CD8-positive, alpha-beta memory T cell (primary cell): ENCODE measurements at regions not wholly inside any gene's neighbourhood (a gene's known extent, or its start where the extent isn't known, plus 50 kb on each side); places are given as distances from the start of the nearest gene placed in this dataset.

Experiments
- CTCF ChIA-PET: fragments of 350-600 bp; sonication (Branson Sonifier 250); formaldehyde crosslinking; loops from one replicate; lab custom pipeline; 2021; ENCODE audit warnings: antibody characterized with exemption; lab: Charles Lee
- POLR2A ChIA-PET: fragments of 350-600 bp; sonication (Branson Sonifier 250); formaldehyde crosslinking; loops from one replicate; lab custom pipeline; 2021; ENCODE audit warnings: antibody characterized with exemption; lab: Charles Lee
- DNase-seq, 5 donors: peaks; one replicate each; pipeline versions ENCODE4 v3.0.0 to v3.0.0-alpha.2; 2020 to 2022; ENCODE audit warnings: mixed read lengths in 1 of 5
- H3K27ac ChIP-seq: one replicate; pipeline ENCODE4 v1.7.0; 2013; ENCODE audit warnings: low read depth, mild to moderate bottlenecking, low read length, moderate library complexity
- H3K27me3 ChIP-seq: 2 replicates; pipeline ENCODE4 v1.7.0; 2013; ENCODE audit warnings: low read length, mild to moderate bottlenecking; ENCODE audit not compliant: insufficient read depth, poor library complexity, severe bottlenecking
- H3K36me3 ChIP-seq: 2 replicates; pipeline ENCODE4 v1.7.0; 2013; ENCODE audit warnings: mild to moderate bottlenecking, low read length, moderate library complexity; ENCODE audit not compliant: insufficient read depth
- H3K4me1 ChIP-seq: 2 replicates; pipeline ENCODE4 v1.7.0; 2013; ENCODE audit warnings: mild to moderate bottlenecking, low read length, moderate library complexity; ENCODE audit not compliant: insufficient read depth
- H3K4me3 ChIP-seq: 2 replicates; pipeline ENCODE4 v1.7.0; 2013; ENCODE audit warnings: mild to moderate bottlenecking, low read length
- H3K9me3 ChIP-seq: 2 replicates; pipeline ENCODE4 v1.7.0; 2013; ENCODE audit warnings: mild to moderate bottlenecking, low read length
- H3K27ac Mint-ChIP-seq, 8 donors: one replicate each; pipeline ENCODE4 v1.8.0; 2020 to 2021; ENCODE audit warnings: mixed read lengths in 8 of 8, mild to moderate bottlenecking in 6 of 8, inconsistent platforms in 3 of 8, moderate library complexity in 3 of 8
- H3K27me3 Mint-ChIP-seq, 2 donors: one replicate each; pipeline ENCODE4 v1.8.0; 2020 to 2021; ENCODE audit warnings: mixed read lengths in 2 of 2, mild to moderate bottlenecking in 1 of 2, moderate library complexity in 1 of 2
- H3K36me3 Mint-ChIP-seq, 3 donors: one replicate each; pipeline ENCODE4 v1.8.0; 2020 to 2021; ENCODE audit warnings: mixed read lengths in 3 of 3, inconsistent platforms in 1 of 3, mild to moderate bottlenecking in 1 of 3
- H3K4me1 Mint-ChIP-seq, 3 donors: one replicate each; pipeline ENCODE4 v1.8.0; 2020 to 2021; ENCODE audit warnings: mixed read lengths in 3 of 3, inconsistent platforms in 1 of 3, mild to moderate bottlenecking in 1 of 3
- H3K4me3 Mint-ChIP-seq, 7 donors: one replicate each; pipeline ENCODE4 v1.8.0; 2020 to 2021; ENCODE audit warnings: mixed read lengths in 7 of 7, mild to moderate bottlenecking in 6 of 7, moderate library complexity in 4 of 7, inconsistent platforms in 2 of 7
- H3K9me3 Mint-ChIP-seq, 5 donors: one replicate each; pipeline ENCODE4 v1.8.0; 2020 to 2022; ENCODE audit warnings: mixed read lengths in 5 of 5, mild to moderate bottlenecking in 3 of 5, moderate library complexity in 2 of 5, inconsistent platforms in 1 of 5

- no peak overlapping the region for H3K27ac Mint-ChIP-seq
- no peaks in the 10 kb centered on the region for H3K4me1 Mint-ChIP-seq
- H3K9me3 Mint-ChIP-seq, result no peaks in the 10 kb centered on the region
- H3K36me3 ChIP-seq, result no peaks in the 10 kb centered on the region
- H3K4me1 ChIP-seq, result no peaks in the 10 kb centered on the region
- H3K27me3 ChIP-seq, result no peaks in the 10 kb centered on the region
- no peaks in the 10 kb centered on the region for H3K27me3 Mint-ChIP-seq
- CTCF ChIA-PET, result no interaction called here
- no peak overlapping the region for H3K4me3 ChIP-seq
- H3K9me3 ChIP-seq, result no peaks in the 10 kb centered on the region
- no peak for DNase-seq
- H3K27ac ChIP-seq, result no peak overlapping the region
- H3K4me3 Mint-ChIP-seq, result no peak overlapping the region
- POLR2A ChIA-PET, result no interaction called here
- no peaks in the 10 kb centered on the region for H3K36me3 Mint-ChIP-seq
Measured at GRCh38 chr4:163773940-163774339, 279.4 kb downstream of the TMA16 start.

GRCh38 chr4:163776957-163777356 lies 282.5 kb downstream of the TMA16 start:
- Mint-ChIP-seq H3K4me1 (no peaks in the 10 kb centered on the region), H3K9me3 (peaks cover 0 to 2% (median 0%) of the 10 kb centered on the region in 5 donors), H3K27me3 (no peaks in the 10 kb centered on the region), H3K36me3 (no peaks in the 10 kb centered on the region), H3K27ac (no peak overlapping the region), H3K4me3 (no peak overlapping the region)
- Histone ChIP-seq H3K36me3 (no peaks in the 10 kb centered on the region), H3K4me1 (no peaks in the 10 kb centered on the region), H3K4me3 (no peak overlapping the region), H3K27me3 (no peaks in the 10 kb centered on the region), H3K9me3 (no peaks in the 10 kb centered on the region), H3K27ac (no peak overlapping the region)
- DNase-seq, result no peak
- ChIA-PET POLR2A (no interaction called here), CTCF (no interaction called here)

- no peak overlapping the region for H3K4me3 Mint-ChIP-seq
- H3K36me3 Mint-ChIP-seq, result no peaks in the 10 kb centered on the region
- H3K4me1 ChIP-seq, result no peaks in the 10 kb centered on the region
- peak overlapping the region in 1 of 8 donors; percentile 54 for H3K27ac Mint-ChIP-seq
- peaks cover 0 to 7% (median 0%) of the 10 kb centered on the region in 5 donors for H3K9me3 Mint-ChIP-seq
- no peaks in the 10 kb centered on the region for H3K27me3 Mint-ChIP-seq
- no peaks in the 10 kb centered on the region for H3K4me1 Mint-ChIP-seq
- no peak for DNase-seq
- CTCF ChIA-PET, result no interaction called here
- H3K4me3 ChIP-seq, result no peak overlapping the region
- POLR2A ChIA-PET, result no interaction called here
- H3K27ac ChIP-seq, result no peak overlapping the region
- H3K27me3 ChIP-seq, result no peaks in the 10 kb centered on the region
- no peaks in the 10 kb centered on the region for H3K9me3 ChIP-seq
- no peaks in the 10 kb centered on the region for H3K36me3 ChIP-seq
Measured at GRCh38 chr4:163781726-163782125, 287.2 kb downstream of the TMA16 start.

GRCh38 chr4:163790231-163790630 lies 295.7 kb downstream of the TMA16 start:
- no peak for DNase-seq
- Histone ChIP-seq H3K27ac (no peak overlapping the region), H3K36me3 (no peaks in the 10 kb centered on the region), H3K27me3 (no peaks in the 10 kb centered on the region), H3K4me1 (no peaks in the 10 kb centered on the region), H3K4me3 (no peak overlapping the region), H3K9me3 (no peaks in the 10 kb centered on the region)
- ChIA-PET POLR2A (no interaction called here), CTCF (no interaction called here)
- Mint-ChIP-seq H3K4me1 (no peaks in the 10 kb centered on the region), H3K4me3 (no peak overlapping the region), H3K27me3 (no peaks in the 10 kb centered on the region), H3K9me3 (no peaks in the 10 kb centered on the region), H3K27ac (no peak overlapping the region), H3K36me3 (no peaks in the 10 kb centered on the region)

GRCh38 chr4:163795885-163796284 lies 301.4 kb downstream of the TMA16 start:
- H3K4me3 Mint-ChIP-seq, result no peak overlapping the region
- ChIA-PET POLR2A (no interaction called here), CTCF (no interaction called here)
- H3K4me3 ChIP-seq, result no peak overlapping the region
- H3K27ac ChIP-seq, result no peak overlapping the region
- H3K4me1 ChIP-seq, result no peaks in the 10 kb centered on the region
- no peaks in the 10 kb centered on the region for H3K9me3 Mint-ChIP-seq
- no peaks in the 10 kb centered on the region for H3K36me3 ChIP-seq
- H3K4me1 Mint-ChIP-seq, result no peaks in the 10 kb centered on the region
- H3K27ac Mint-ChIP-seq, result no peak overlapping the region
- no peak for DNase-seq
- no peaks in the 10 kb centered on the region for H3K27me3 ChIP-seq
- H3K36me3 Mint-ChIP-seq, result no peaks in the 10 kb centered on the region
- H3K9me3 ChIP-seq, result no peaks in the 10 kb centered on the region
- H3K27me3 Mint-ChIP-seq, result no peaks in the 10 kb centered on the region

DNA sequence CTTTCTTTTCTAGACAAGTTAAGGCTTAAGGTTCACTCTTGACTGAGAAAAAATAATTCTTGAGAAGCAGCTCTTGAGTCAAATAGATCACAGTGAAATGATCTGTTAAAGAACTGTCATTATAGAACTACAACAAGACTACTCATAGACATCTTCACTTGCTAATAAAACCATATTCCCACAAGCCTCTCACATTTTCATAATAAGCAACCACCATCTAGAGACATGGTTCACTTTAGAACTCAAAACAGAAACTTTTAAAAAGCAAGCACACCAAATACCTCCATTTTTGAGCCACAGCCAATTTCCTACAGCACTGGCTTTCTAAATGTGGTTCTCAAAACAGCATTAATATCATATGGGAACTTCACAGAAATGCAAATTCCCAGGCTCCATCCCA lies 309.5 kb downstream of the TMA16 start:
- Histone ChIP-seq H3K27me3 (no peaks in the 10 kb centered on the region), H3K27ac (no peak overlapping the region), H3K4me3 (no peak overlapping the region), H3K36me3 (no peaks in the 10 kb centered on the region), H3K9me3 (no peaks in the 10 kb centered on the region), H3K4me1 (no peaks in the 10 kb centered on the region)
- H3K27ac Mint-ChIP-seq, result no peak overlapping the region
- POLR2A ChIA-PET, result no interaction called here
- peaks cover 0 to 3% (median 0%) of the 10 kb centered on the region in 5 donors for H3K9me3 Mint-ChIP-seq
- no peak for DNase-seq
- CTCF ChIA-PET, result no interaction called here
- no peak overlapping the region for H3K4me3 Mint-ChIP-seq
- no peaks in the 10 kb centered on the region for H3K27me3 Mint-ChIP-seq
- no peaks in the 10 kb centered on the region for H3K4me1 Mint-ChIP-seq
- no peaks in the 10 kb centered on the region for H3K36me3 Mint-ChIP-seq

- ChIA-PET POLR2A (no interaction called here), CTCF (no interaction called here)
- Histone ChIP-seq H3K4me1 (no peaks in the 10 kb centered on the region), H3K27me3 (no peaks in the 10 kb centered on the region), H3K27ac (no peak overlapping the region), H3K9me3 (no peaks in the 10 kb centered on the region), H3K4me3 (no peak overlapping the region), H3K36me3 (no peaks in the 10 kb centered on the region)
- peaks cover 0 to 3% (median 0%) of the 10 kb centered on the region in 5 donors for H3K9me3 Mint-ChIP-seq
- H3K27me3 Mint-ChIP-seq, result no peaks in the 10 kb centered on the region
- H3K36me3 Mint-ChIP-seq, result peaks cover 0 to 2% (median 0%) of the 10 kb centered on the region in 3 donors
- no peak for DNase-seq
- H3K27ac Mint-ChIP-seq, result no peak overlapping the region
- H3K4me1 Mint-ChIP-seq, result no peaks in the 10 kb centered on the region
- H3K4me3 Mint-ChIP-seq, result no peak overlapping the region
Measured at GRCh38 chr4:163806653-163807052, 312.2 kb downstream of the TMA16 start.

DNA sequence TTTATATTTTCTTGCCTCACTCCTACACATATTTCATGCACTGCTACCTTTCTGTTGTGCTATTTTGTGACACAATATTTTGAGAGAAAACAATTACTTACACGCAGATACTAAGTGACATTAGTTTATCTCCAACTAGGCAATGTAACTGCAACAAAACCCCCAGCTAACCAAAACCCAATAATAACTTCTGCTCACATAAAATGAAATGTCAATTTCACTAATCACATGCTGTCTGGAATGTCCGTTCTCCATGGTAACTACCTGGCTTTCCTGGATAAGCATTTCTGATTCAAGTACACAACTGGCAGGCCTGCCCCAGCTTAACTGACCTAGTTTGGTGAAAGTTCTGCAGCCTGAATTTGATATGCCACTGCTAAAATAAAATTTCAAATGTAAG lies 313.5 kb downstream of the TMA16 start:
- Mint-ChIP-seq H3K4me3 (no peak overlapping the region), H3K4me1 (no peaks in the 10 kb centered on the region), H3K27me3 (no peaks in the 10 kb centered on the region), H3K36me3 (peaks cover 0 to 2% (median 0%) of the 10 kb centered on the region in 3 donors), H3K9me3 (peaks cover 0 to 3% (median 0%) of the 10 kb centered on the region in 5 donors), H3K27ac (no peak overlapping the region)
- Histone ChIP-seq H3K4me1 (no peaks in the 10 kb centered on the region), H3K27me3 (no peaks in the 10 kb centered on the region), H3K27ac (no peak overlapping the region), H3K36me3 (no peaks in the 10 kb centered on the region), H3K4me3 (no peak overlapping the region), H3K9me3 (no peaks in the 10 kb centered on the region)
- CTCF ChIA-PET, result no interaction called here
- DNase-seq, result no peak
- POLR2A ChIA-PET, result no interaction called here

GRCh38 chr4:163810755-163811154 lies 316.3 kb downstream of the TMA16 start:
- Mint-ChIP-seq H3K36me3 (peaks cover 0 to 2% (median 0%) of the 10 kb centered on the region in 3 donors), H3K27ac (no peak overlapping the region), H3K27me3 (no peaks in the 10 kb centered on the region), H3K4me1 (no peaks in the 10 kb centered on the region), H3K4me3 (no peak overlapping the region), H3K9me3 (peaks cover 0 to 3% (median 0%) of the 10 kb centered on the region in 5 donors)
- no peaks in the 10 kb centered on the region for H3K27me3 ChIP-seq
- no peak overlapping the region for H3K4me3 ChIP-seq
- H3K4me1 ChIP-seq, result no peaks in the 10 kb centered on the region
- no peak overlapping the region for H3K27ac ChIP-seq
- no peak for DNase-seq
- ChIA-PET POLR2A (no interaction called here), CTCF (no interaction called here)
- no peaks in the 10 kb centered on the region for H3K9me3 ChIP-seq
- H3K36me3 ChIP-seq, result no peaks in the 10 kb centered on the region
